Stomach (tissue), 8 donors: ENCODE measurements at regions not wholly inside any gene's neighbourhood (a gene's known extent, or its start where the extent isn't known, plus 50 kb on each side); places are given as distances from the start of the nearest gene placed in this dataset.
A peak's percentile ranks its signal among the peaks of the same experiment; 100 is the strongest.

Experiments used
- DNase-seq, 2 donors: peaks; one replicate each; pipeline versions ENCODE4 v3.0.0 to v3.0.0-alpha.2; 2013 to 2019
- H3K27ac ChIP-seq, 5 donors: fragments of 200-600 bp in 4 of 5; sonication (generic) in 4 of 5; one replicate each; pipeline ENCODE4 v1.5.1; 2013 to 2019; ENCODE audit warnings: mild to moderate bottlenecking in 1 of 5, moderate library complexity in 1 of 5
- H3K27me3 ChIP-seq, 3 donors: fragments of 200-600 bp; sonication (generic); one replicate each; pipeline ENCODE4 v1.5.1; 2017 to 2019; ENCODE audit warnings: mixed run types in 1 of 3
- H3K36me3 ChIP-seq, 4 donors: fragments of 200-600 bp; sonication (generic); 1 replicate in 3 of 4; 2 replicates in 1 of 4; pipeline ENCODE4 v1.5.1; 2016 to 2019
- H3K4me1 ChIP-seq, 4 donors: fragments of 200-600 bp; sonication (generic); one replicate each; pipeline ENCODE4 v1.5.1; 2016 to 2019
- H3K4me3 ChIP-seq, 4 donors: fragments of 200-600 bp; sonication (generic) in 3 of 4; one replicate each; pipeline ENCODE4 v1.5.1; 2016 to 2019; ENCODE audit warnings: mild to moderate bottlenecking in 1 of 4
- H3K9me3 ChIP-seq, 4 donors: fragments of 200-600 bp; sonication (generic); one replicate each; pipeline ENCODE4 v1.5.1; 2016 to 2019
- CTCF ChIP-seq, 7 experiments: fragments of 450-650 bp in 4 of 7; fragments of 200-600 bp in 3 of 7; sonication (generic) in 3 of 7; IDR thresholded peaks; one replicate each; pipeline ENCODE4 v1.5.1; 2016 to 2019; ENCODE audit warnings: antibody characterized with exemption in 7 of 7, control low read depth in 2 of 7, mild to moderate bottlenecking in 1 of 7
- EP300 ChIP-seq: sonication (generic); formaldehyde crosslinking; IDR thresholded peaks from one replicate; pipeline ENCODE4 v1.6.1; 2017; ENCODE audit warnings: antibody characterized with exemption
- POLR2A ChIP-seq, 4 donors: fragments of 450-650 bp; IDR thresholded peaks; one replicate each; pipeline ENCODE4 v1.6.1; 2016; ENCODE audit warnings: antibody characterized with exemption in 4 of 4, control low read depth in 2 of 4, mild to moderate bottlenecking in 1 of 4, moderate library complexity in 1 of 4
- POLR2AphosphoS5 ChIP-seq, 3 donors: sonication (generic); formaldehyde crosslinking; IDR thresholded peaks; one replicate each; pipeline ENCODE4 v1.6.1; 2016; ENCODE audit warnings: antibody characterized with exemption in 3 of 3
- WGBS, 5 donors: extraction: QIAGEN DNeasy Blood & Tissue Kit in 3 of 5; methylation state at CpG; one replicate each; pipeline versions ENCODE4 v1.1.5 to v1.1.7; 2013 to 2018; 5-methylcytosine and 5-hydroxymethylcytosine counted together
- intact Hi-C: fragments of 100-400 bp; cut with DNase I; formaldehyde crosslinking; loops from one replicate; pipeline ENCODE4 v1.15.1; 2023; ENCODE audit warnings: low total_unique reads
- donor health status: healthy with polysubstance abuse.
- donor health status: Bipolar disorder and iron deficiency.
- donor health status: healthy.

- Histone ChIP-seq H3K4me1 (peaks cover 0 to 25% (median 7%) of the 10 kb centered on the region in 4 donors), H3K9me3 (no peaks in the 10 kb centered on the region), H3K4me3 (no peak overlapping the region), H3K27ac (peak overlapping the region in 2 of 5 donors; percentile 30 to 39), H3K36me3 (no peaks in the 10 kb centered on the region), H3K27me3 (no peaks in the 10 kb centered on the region)
- WGBS, 5 donors = 82 to 94% (median 89%) methylated on average over 4 of the region's 4 CpGs
- DNase-seq = no peak
- no peak for TF ChIP-seq POLR2AphosphoS5 (IDR thresholded peaks at IDR 0.05)
- TF ChIP-seq CTCF (IDR thresholded peaks at IDR 0.05) = no peak
- no peak for TF ChIP-seq POLR2A (IDR thresholded peaks at IDR 0.05)
- TF ChIP-seq EP300 = no peak
- intact Hi-C loops = no loop called here
These were observed 113.4 kb upstream of the RAB4A start for GRCh38 chr1:229157480-229157879.

GRCh38 chr1:229158341-229158921 is 112.5 kb upstream of the RAB4A start:
- no peaks in the 10 kb centered on the region for H3K27me3 ChIP-seq
- H3K36me3 ChIP-seq = no peaks in the 10 kb centered on the region
- H3K4me1 ChIP-seq = peaks cover 0 to 25% (median 7%) of the 10 kb centered on the region in 4 donors
- peak in 1 of 2 donors; percentile 31 for DNase-seq
- TF ChIP-seq CTCF (IDR thresholded peaks at IDR 0.05) (no peak), EP300 (no peak), POLR2A (IDR thresholded peaks at IDR 0.05) (no peak), POLR2AphosphoS5 (IDR thresholded peaks at IDR 0.05) (no peak)
- H3K9me3 ChIP-seq = no peaks in the 10 kb centered on the region
- H3K4me3 ChIP-seq = no peak overlapping the region
- peak overlapping the region in 2 of 5 donors; percentile 39 to 59 for H3K27ac ChIP-seq
- intact Hi-C loops = no loop called here
- 77 to 88% (median 84%) methylated on average over 11 of the region's 11 CpGs for WGBS, 5 donors

- Histone ChIP-seq H3K9me3 (no peaks in the 10 kb centered on the region), H3K36me3 (no peaks in the 10 kb centered on the region), H3K4me1 (peaks cover 0 to 25% (median 7%) of the 10 kb centered on the region in 4 donors), H3K4me3 (no peak overlapping the region), H3K27ac (peak overlapping the region in 2 of 5 donors; percentile 39 to 59), H3K27me3 (no peaks in the 10 kb centered on the region)
- intact Hi-C loops = no loop called here
- TF ChIP-seq EP300 (no peak), POLR2AphosphoS5 (IDR thresholded peaks at IDR 0.05) (no peak), CTCF (IDR thresholded peaks at IDR 0.05) (no peak), POLR2A (IDR thresholded peaks at IDR 0.05) (no peak)
- WGBS, 5 donors = 49 to 61% (median 56%) methylated on average over 4 of the region's 4 CpGs
- no peak for DNase-seq
These were observed 112.0 kb upstream of the RAB4A start for GRCh38 chr1:229158927-229159326.

GRCh38 chr1:229159668-229160544 is 111.0 kb upstream of the RAB4A start:
- intact Hi-C loops = no loop called here
- WGBS, 5 donors = 75 to 82% (median 80%) methylated on average over 8 of the region's 8 CpGs
- TF ChIP-seq POLR2A (IDR thresholded peaks at IDR 0.05) (no peak), POLR2AphosphoS5 (IDR thresholded peaks at IDR 0.05) (no peak), EP300 (no peak), CTCF (IDR thresholded peaks at IDR 0.05) (no peak)
- Histone ChIP-seq H3K4me1 (peaks cover 0 to 28% (median 15%) of the 10 kb centered on the region in 4 donors), H3K27me3 (no peaks in the 10 kb centered on the region), H3K4me3 (no peak overlapping the region), H3K27ac (no peak overlapping the region), H3K36me3 (no peaks in the 10 kb centered on the region), H3K9me3 (no peaks in the 10 kb centered on the region)
- DNase-seq = no peak
